Heart left ventricle (tissue), 13 donors: ENCODE measurements at regions not wholly inside any gene's neighbourhood (a gene's known extent, or its start where the extent isn't known, plus 50 kb on each side); places are given as distances from the start of the nearest gene placed in this dataset.

Experiments used
- CTCF ChIP-seq, 12 donors: fragments of 200-600 bp; sonication (generic) in 4 of 12; IDR thresholded peaks; one replicate each; pipeline versions ENCODE4 v1.5.0 to v1.8.0; 2018 to 2022; ENCODE audit warnings: antibody characterized with exemption in 12 of 12, mild to moderate bottlenecking in 5 of 12
- POLR2A ChIP-seq, 2 donors: fragments of 450-650 bp; IDR thresholded peaks; one replicate each; pipeline ENCODE4 v1.6.1; 2017; ENCODE audit warnings: antibody characterized with exemption in 2 of 2, mild to moderate bottlenecking in 2 of 2, moderate library complexity in 2 of 2
- donor health status: ischemic (EF 13 %, LVEDD 7.1; RV severe dilation, severe dysfunction).
- donor health status: DM: no; HTN: yes; CAD: no.
- donor health status: DM: no; HTN: no; CAD: no.
- donor health status: ischemic (EF 25% LVEDD 6.9; RV normal size, moderate dysfunction).
- donor health status: ischemic (EF 25% LVEDD 5.7; RV mildly dilated, moderate dysfunction).
- donor health status: ischemic (EF 35%, LVEDD 5.7; RV mildly dilated, moderate dysfunction).
- donor health status: nonischemic (EF 11% LVEDD 7.7; RV severe dilation, severe dysfunction).
- donor health status: DM: yes; HTN: yes; CAD: no.
- donor health status: PGD.
- donor health status: ischemic (EF 29% LVEDD 5.4; RV normal size, mild dysfunction).
- donor health status: nonischemic (EF 23%, LVEDD 6.1; RV moderate dilation, normal function).

GRCh38 chr6:87763276-87763675, 61.2 kb upstream of the AKIRIN2 start:
- no peak for TF ChIP-seq CTCF (IDR thresholded peaks at IDR 0.05)
- no peak for TF ChIP-seq POLR2A (IDR thresholded peaks at IDR 0.05)
